H9 (cell line): ENCODE measurements at regions not wholly inside any gene's neighbourhood (a gene's known extent, or its start where the extent isn't known, plus 50 kb on each side); places are given as distances from the start of the nearest gene placed in this dataset.

Experiments used
- DNase-seq: peaks from one replicate; pipeline ENCODE4 v3.0.0-alpha.2; 2017
- H2AFZ ChIP-seq: one replicate; pipeline ENCODE4 v1.6.1; 2013; ENCODE audit warnings: mild to moderate bottlenecking, low read length, control low read depth, moderate library complexity
- H2AK5ac ChIP-seq: 2 replicates; pipeline ENCODE4 v1.6.1; 2013; ENCODE audit warnings: low read length, control low read depth, mixed read lengths; ENCODE audit not compliant: insufficient read length
- H2BK120ac ChIP-seq: one replicate; pipeline ENCODE4 v1.6.1; 2013; ENCODE audit warnings: low read depth, mild to moderate bottlenecking, low read length, control low read depth, inconsistent platforms; ENCODE audit not compliant: poor library complexity, severe bottlenecking
- H2BK12ac ChIP-seq: 2 replicates; pipeline ENCODE4 v1.6.1; 2013; ENCODE audit warnings: low read length, control low read depth, mixed read lengths, low read depth; ENCODE audit not compliant: insufficient read length
- H2BK15ac ChIP-seq: 2 replicates; pipeline ENCODE4 v1.6.1; 2013; ENCODE audit warnings: low read depth, low read length, control low read depth
- H2BK20ac ChIP-seq: one replicate; pipeline ENCODE4 v1.6.1; 2013; ENCODE audit warnings: low read depth, mild to moderate bottlenecking, low read length, control low read depth, inconsistent platforms; ENCODE audit not compliant: poor library complexity, severe bottlenecking
- H2BK5ac ChIP-seq: 2 replicates; pipeline ENCODE4 v1.6.1; 2013; ENCODE audit warnings: low read length, control low read depth, mixed read lengths; ENCODE audit not compliant: insufficient read length
- H3K14ac ChIP-seq: 2 replicates; pipeline ENCODE4 v1.6.1; 2013; ENCODE audit warnings: low read length, control low read depth; ENCODE audit not compliant: insufficient read depth
- H3K18ac ChIP-seq: 2 replicates; pipeline ENCODE4 v1.6.1; 2013; ENCODE audit warnings: low read depth, mild to moderate bottlenecking, mixed read lengths, low read length, control low read depth; ENCODE audit not compliant: insufficient read length
- H3K23ac ChIP-seq: 2 replicates; pipeline ENCODE4 v1.6.1; 2013; ENCODE audit warnings: low read length, control low read depth, mixed read lengths, low read depth; ENCODE audit not compliant: insufficient read length
- H3K23me2 ChIP-seq: 2 replicates; pipeline ENCODE4 v1.6.1; 2013; ENCODE audit warnings: low read depth, mild to moderate bottlenecking, mixed read lengths, low read length, control low read depth; ENCODE audit not compliant: insufficient read length, poor library complexity, severe bottlenecking
- H3K27ac ChIP-seq: 2 replicates; pipeline ENCODE4 v1.5.1; 2013; ENCODE audit warnings: low read length, control low read depth, mixed read lengths, low read depth; ENCODE audit not compliant: insufficient read length
- H3K27me3 ChIP-seq: 2 replicates; pipeline ENCODE4 v1.6.1; 2013; ENCODE audit warnings: low read length, control low read depth, inconsistent platforms; ENCODE audit not compliant: insufficient read depth
- H3K4ac ChIP-seq: 2 replicates; pipeline ENCODE4 v1.6.1; 2013; ENCODE audit warnings: low read depth, mild to moderate bottlenecking, control low read depth, inconsistent platforms, low read length, moderate library complexity
- H3K4me1 ChIP-seq: 2 replicates; pipeline ENCODE4 v1.6.1; 2013; ENCODE audit warnings: low read length, control low read depth, inconsistent platforms; ENCODE audit not compliant: insufficient read depth
- H3K4me2 ChIP-seq: 2 replicates; pipeline ENCODE4 v1.6.1; 2013; ENCODE audit warnings: low read length, control low read depth, mixed read lengths; ENCODE audit not compliant: insufficient read length, insufficient read depth
- H3K56ac ChIP-seq: 2 replicates; pipeline ENCODE4 v1.6.1; 2013; ENCODE audit warnings: low read depth, mild to moderate bottlenecking, mixed read lengths, low read length, control low read depth; ENCODE audit not compliant: insufficient read length
- H3K79me1 ChIP-seq: 2 replicates; pipeline ENCODE4 v1.6.1; 2013; ENCODE audit warnings: low read depth, mild to moderate bottlenecking, moderate library complexity, low read length, control low read depth, inconsistent platforms; ENCODE audit not compliant: insufficient read depth, poor library complexity, severe bottlenecking
- H3K79me2 ChIP-seq: 2 replicates; pipeline ENCODE4 v1.6.1; 2013; ENCODE audit warnings: low read length, control low read depth, inconsistent platforms; ENCODE audit not compliant: insufficient read depth
- H3K9ac ChIP-seq: 2 replicates; pipeline ENCODE4 v1.6.1; 2013; ENCODE audit warnings: low read length, control low read depth, mixed read lengths; ENCODE audit not compliant: insufficient read length; ENCODE audit errors: extremely low read depth
- H3K9me3 ChIP-seq: one replicate; pipeline ENCODE4 v1.6.1; 2013; ENCODE audit warnings: low read depth, low read length, inconsistent platforms; ENCODE audit not compliant: control insufficient read depth
- H3T11ph ChIP-seq: one replicate; pipeline ENCODE4 v1.6.1; 2013; ENCODE audit warnings: mild to moderate bottlenecking, low read length, control low read depth, inconsistent platforms
- H4K20me1 ChIP-seq: one replicate; pipeline ENCODE4 v1.6.1; 2013; ENCODE audit not compliant: control insufficient read depth, insufficient read length, insufficient read depth
- H4K5ac ChIP-seq: 2 replicates; pipeline ENCODE4 v1.6.1; 2013; ENCODE audit warnings: low read depth, mild to moderate bottlenecking, mixed read lengths, low read length, control low read depth; ENCODE audit not compliant: insufficient read length
- H4K8ac ChIP-seq: replicated peaks from 2 replicates; pipeline ENCODE4 v1.6.1; 2013; ENCODE audit warnings: low read length, control low read depth, mixed read lengths, low read depth; ENCODE audit not compliant: insufficient read length
- H4K91ac ChIP-seq: 2 replicates; pipeline ENCODE4 v1.6.1; 2013; ENCODE audit warnings: low read depth, mild to moderate bottlenecking, moderate library complexity, mixed read lengths, low read length, control low read depth; ENCODE audit not compliant: insufficient read length
- H3K27ac Mint-ChIP-seq, 3 experiments: 2 replicates in 2 of 3; 3 replicates in 1 of 3; pipeline ENCODE4 v1.8.0; 2020 to 2021; ENCODE audit warnings: mixed read lengths in 3 of 3, mild to moderate bottlenecking in 1 of 3, moderate library complexity in 1 of 3
- H3K27me3 Mint-ChIP-seq: 2 replicates; pipeline ENCODE4 v1.8.0; 2021; ENCODE audit warnings: low read depth, mild to moderate bottlenecking, moderate library complexity, mixed read lengths
- H3K36me3 Mint-ChIP-seq, 3 experiments: 2 replicates in 2 of 3; 3 replicates in 1 of 3; pipeline ENCODE4 v1.8.0; 2020 to 2021; ENCODE audit warnings: low read depth in 3 of 3, mixed read lengths in 3 of 3; ENCODE audit not compliant: insufficient read depth in 1 of 3
- H3K4me1 Mint-ChIP-seq, 2 experiments: 2 replicates each; pipeline ENCODE4 v1.8.0; 2020; ENCODE audit warnings: mixed read lengths in 2 of 2
- H3K4me3 Mint-ChIP-seq, 2 experiments: 2 replicates in 1 of 2; 3 replicates in 1 of 2; pipeline ENCODE4 v1.8.0; 2020 to 2021; ENCODE audit warnings: mild to moderate bottlenecking in 2 of 2, mixed read lengths in 2 of 2, moderate library complexity in 1 of 2
- H3K9me3 Mint-ChIP-seq, 2 experiments: 2 replicates in 1 of 2; 3 replicates in 1 of 2; pipeline ENCODE4 v1.8.0; 2020; ENCODE audit warnings: mild to moderate bottlenecking in 2 of 2, mixed read lengths in 2 of 2, moderate library complexity in 1 of 2
- WGBS: extraction: QIAGEN DNeasy Blood & Tissue Kit; methylation state at CpG from one replicate; pipeline ENCODE4 v1.1.7; 2013; ENCODE audit warnings: missing lambda C conversion rate, low lambda C conversion rate, mixed read lengths; ENCODE audit not compliant: insufficient read length; ENCODE audit errors: extremely low coverage; 5-methylcytosine and 5-hydroxymethylcytosine counted together
- TF ChIP-seq, protein P1 (sequence below): fragments of 200-600 bp; sonication (generic); conservative IDR thresholded peaks from 3 replicates; pipeline ENCODE4 v1.8.0; 2021; ENCODE audit warnings: antibody characterized with exemption, mild to moderate bottlenecking

DNA sequence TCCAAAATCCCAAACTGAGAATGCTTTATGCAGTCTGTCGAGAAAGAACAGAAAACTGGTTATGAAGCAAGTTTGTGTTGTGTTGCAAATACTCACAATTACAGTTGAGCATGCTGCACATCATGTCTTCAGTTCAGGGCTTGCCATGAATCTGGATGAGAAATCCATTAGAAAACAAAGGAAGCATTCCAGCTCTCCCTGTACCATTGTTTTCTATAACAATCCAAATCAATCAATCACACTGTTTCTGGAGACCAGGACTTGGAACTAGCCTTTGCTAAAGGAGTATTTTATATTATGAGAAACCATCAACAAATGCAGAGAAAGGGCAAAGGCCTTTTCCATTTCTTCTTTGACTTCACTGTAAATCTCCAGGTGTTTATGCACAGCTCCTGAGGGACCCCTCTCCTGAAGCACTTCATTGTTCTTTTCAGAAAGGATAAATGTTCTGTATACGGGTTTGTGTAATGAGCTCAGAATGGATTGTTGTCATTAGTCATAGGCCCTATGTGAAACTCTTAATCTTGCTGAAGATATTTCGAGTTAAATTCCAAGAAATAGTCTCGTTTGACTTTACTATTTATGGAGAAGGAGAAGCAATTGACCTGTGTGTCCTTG lies 364.7 kb upstream of the POM121L12 start:
- Histone ChIP-seq H2AK5ac (no peak overlapping the region), H3K27me3 (no peaks in the 10 kb centered on the region), H3K4me1 (peaks cover under 1% of the 10 kb centered on the region; the same call in 1 of the 2 replicates), H2BK5ac (no peak overlapping the region), H2BK12ac (no peak overlapping the region), H3K56ac (no peak overlapping the region), H3K4me2 (no peak overlapping the region), H2BK20ac (no peak overlapping the region), H3K79me1 (no peaks in the 10 kb centered on the region), H3T11ph (no peak overlapping the region), H3K9me3 (no peaks in the 10 kb centered on the region), H2BK15ac (no peak overlapping the region), H3K14ac (no peak overlapping the region), H3K23ac (no peak overlapping the region), H2BK120ac (no peak overlapping the region), H3K4ac (no peak overlapping the region), H3K23me2 (no peaks in the 10 kb centered on the region), H3K79me2 (no peaks in the 10 kb centered on the region), H3K9ac (no peak overlapping the region), H4K8ac (no peak overlapping the region), H2AFZ (no peak overlapping the region), H4K91ac (no peak overlapping the region), H3K18ac (no peak overlapping the region), H4K20me1 (no peaks in the 10 kb centered on the region), H3K27ac (no peak overlapping the region), H4K5ac (no peak overlapping the region)
- no peaks in the 10 kb centered on the region; the same call in 1 of the 2 replicates for H3K27me3 Mint-ChIP-seq
- no peak for DNase-seq
- TF ChIP-seq, protein P1, sequence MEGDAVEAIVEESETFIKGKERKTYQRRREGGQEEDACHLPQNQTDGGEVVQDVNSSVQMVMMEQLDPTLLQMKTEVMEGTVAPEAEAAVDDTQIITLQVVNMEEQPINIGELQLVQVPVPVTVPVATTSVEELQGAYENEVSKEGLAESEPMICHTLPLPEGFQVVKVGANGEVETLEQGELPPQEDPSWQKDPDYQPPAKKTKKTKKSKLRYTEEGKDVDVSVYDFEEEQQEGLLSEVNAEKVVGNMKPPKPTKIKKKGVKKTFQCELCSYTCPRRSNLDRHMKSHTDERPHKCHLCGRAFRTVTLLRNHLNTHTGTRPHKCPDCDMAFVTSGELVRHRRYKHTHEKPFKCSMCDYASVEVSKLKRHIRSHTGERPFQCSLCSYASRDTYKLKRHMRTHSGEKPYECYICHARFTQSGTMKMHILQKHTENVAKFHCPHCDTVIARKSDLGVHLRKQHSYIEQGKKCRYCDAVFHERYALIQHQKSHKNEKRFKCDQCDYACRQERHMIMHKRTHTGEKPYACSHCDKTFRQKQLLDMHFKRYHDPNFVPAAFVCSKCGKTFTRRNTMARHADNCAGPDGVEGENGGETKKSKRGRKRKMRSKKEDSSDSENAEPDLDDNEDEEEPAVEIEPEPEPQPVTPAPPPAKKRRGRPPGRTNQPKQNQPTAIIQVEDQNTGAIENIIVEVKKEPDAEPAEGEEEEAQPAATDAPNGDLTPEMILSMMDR: no peak
- H3K4me1 Mint-ChIP-seq: peaks cover 9 to 23% of the 10 kb centered on the region in 2 experiments
- H3K36me3 Mint-ChIP-seq: no peaks in the 10 kb centered on the region; a peak in 1 of 7 replicates
- WGBS: no CpG with 5 or more reads among the region's 4 CpGs
- no peaks in the 10 kb centered on the region for H3K9me3 Mint-ChIP-seq
- peak overlapping the region in 1 of 3 experiments; percentile 15; a peak in 1 of 7 replicates for H3K27ac Mint-ChIP-seq
- no peak overlapping the region for H3K4me3 Mint-ChIP-seq
